ENCODE measurements at regions not wholly inside any gene's neighbourhood (a gene's known extent, or its start where the extent isn't known, plus 50 kb on each side); places are given as distances from the start of the nearest gene placed in this dataset.

DNA sequence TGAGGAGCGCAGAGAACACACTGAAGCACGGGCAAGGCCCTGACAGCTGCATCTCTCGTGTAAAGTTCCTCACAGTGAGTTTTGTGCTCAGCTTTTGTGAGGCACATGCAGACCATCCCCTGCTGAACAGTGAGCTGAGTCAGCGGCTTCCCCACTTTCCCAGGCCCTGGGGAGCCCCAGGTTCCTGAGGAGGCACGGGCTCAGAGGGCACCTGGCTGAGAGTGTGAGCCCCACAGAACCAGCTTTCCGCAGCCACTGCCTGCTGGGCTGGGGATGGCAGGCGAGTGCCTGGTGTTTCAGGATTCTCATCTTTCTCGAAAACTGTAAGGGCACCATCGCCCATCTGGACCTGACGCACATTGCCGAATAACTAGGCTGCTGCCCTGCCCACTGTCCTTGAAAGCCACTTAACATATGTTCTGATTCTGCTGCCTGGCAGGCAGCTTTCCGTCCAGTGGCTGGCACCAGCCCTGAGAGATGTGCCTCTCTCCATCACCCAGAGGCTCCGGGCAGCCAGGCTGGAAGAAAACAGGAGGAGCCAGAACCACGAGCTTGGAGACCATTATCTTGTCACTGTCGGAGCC is 266.7 kb upstream of the FOXF1 start:
- Histone ChIP-seq H3K36me3 (ENCODE audit: control insufficient read depth, insufficient read depth, low read length) (no peaks in the 10 kb centered on the region), H3K4me3 (replicated peaks; ENCODE audit: low read depth, low read length) (no peak overlapping the region), H3K27me3 (replicated peaks; ENCODE audit: control insufficient read depth, insufficient read depth, low read length) (peaks cover 2% of the 10 kb centered on the region)
- DNase-seq (ENCODE audit: extremely low read depth, insufficient read length) = no peak
- TF ChIP-seq CTCF (IDR thresholded peaks at IDR 0.05; ENCODE audit: insufficient read depth, low read length, poor library complexity, severe bottlenecking) = no peak

DNA sequence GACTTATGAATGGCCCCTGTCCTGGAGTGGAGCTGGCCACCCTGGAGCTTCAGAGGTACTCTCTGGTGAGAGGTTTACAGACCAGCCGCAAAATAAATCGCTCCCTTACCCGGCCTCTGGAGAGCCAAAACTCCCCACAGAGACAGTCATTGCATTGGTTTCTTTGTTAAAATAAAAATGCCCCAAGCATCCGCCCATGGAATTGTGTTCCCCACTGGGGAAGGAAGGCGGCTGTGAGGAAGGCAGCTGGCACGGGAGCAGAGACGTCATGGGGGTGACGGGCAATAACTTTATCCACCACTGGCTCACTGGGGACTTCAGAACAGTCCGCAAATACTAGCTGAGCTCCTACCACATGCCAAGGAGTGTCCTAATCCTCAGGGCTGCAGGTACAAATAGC is 266.2 kb upstream of the FOXF1 start:
- Histone ChIP-seq H3K27me3 (replicated peaks; ENCODE audit: control insufficient read depth, insufficient read depth, low read length) (peaks cover 2% of the 10 kb centered on the region), H3K36me3 (ENCODE audit: control insufficient read depth, insufficient read depth, low read length) (no peaks in the 10 kb centered on the region), H3K4me3 (replicated peaks; ENCODE audit: low read depth, low read length) (no peak overlapping the region)
- TF ChIP-seq CTCF (IDR thresholded peaks at IDR 0.05; ENCODE audit: insufficient read depth, low read length, poor library complexity, severe bottlenecking) = no peak
- DNase-seq (ENCODE audit: extremely low read depth, insufficient read length) = no peak

DNA sequence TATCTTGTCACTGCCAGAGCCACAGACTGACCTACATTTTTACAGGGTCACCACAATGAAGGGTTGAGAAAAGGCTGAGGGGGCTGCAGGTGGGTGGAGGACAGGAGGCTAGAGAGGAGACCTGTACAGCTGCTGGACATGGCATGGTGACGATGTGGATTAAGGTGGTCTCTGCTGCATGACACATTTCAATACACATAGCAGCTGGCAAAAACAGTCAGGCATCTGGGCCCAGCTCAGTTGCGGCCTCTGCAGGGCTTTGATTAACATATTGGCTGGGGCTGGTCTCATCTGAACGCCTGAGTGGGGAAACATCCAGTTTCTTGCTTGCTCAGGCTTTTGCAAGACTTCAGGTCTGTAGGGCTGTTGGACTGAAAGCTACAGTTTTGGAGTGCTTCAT is 265.4 kb upstream of the FOXF1 start:
- no peak for TF ChIP-seq CTCF (IDR thresholded peaks at IDR 0.05; ENCODE audit: insufficient read depth, low read length, poor library complexity, severe bottlenecking)
- Histone ChIP-seq H3K4me3 (replicated peaks; ENCODE audit: low read depth, low read length) (no peak overlapping the region), H3K27me3 (replicated peaks; ENCODE audit: control insufficient read depth, insufficient read depth, low read length) (peaks cover 2% of the 10 kb centered on the region), H3K36me3 (ENCODE audit: control insufficient read depth, insufficient read depth, low read length) (no peaks in the 10 kb centered on the region)
- DNase-seq (ENCODE audit: extremely low read depth, insufficient read length) = no peak

- Histone ChIP-seq H3K36me3 (ENCODE audit: control insufficient read depth, insufficient read depth, low read length) (no peaks in the 10 kb centered on the region), H3K27me3 (replicated peaks; ENCODE audit: control insufficient read depth, insufficient read depth, low read length) (peaks cover 2% of the 10 kb centered on the region), H3K4me3 (replicated peaks; ENCODE audit: low read depth, low read length) (no peak overlapping the region)
- no peak for DNase-seq (ENCODE audit: extremely low read depth, insufficient read length)
- TF ChIP-seq CTCF (IDR thresholded peaks at IDR 0.05; ENCODE audit: insufficient read depth, low read length, poor library complexity, severe bottlenecking) = no peak
Observed at GRCh38 chr16:86245351-86245750, 265.0 kb upstream of the FOXF1 start.

DNA sequence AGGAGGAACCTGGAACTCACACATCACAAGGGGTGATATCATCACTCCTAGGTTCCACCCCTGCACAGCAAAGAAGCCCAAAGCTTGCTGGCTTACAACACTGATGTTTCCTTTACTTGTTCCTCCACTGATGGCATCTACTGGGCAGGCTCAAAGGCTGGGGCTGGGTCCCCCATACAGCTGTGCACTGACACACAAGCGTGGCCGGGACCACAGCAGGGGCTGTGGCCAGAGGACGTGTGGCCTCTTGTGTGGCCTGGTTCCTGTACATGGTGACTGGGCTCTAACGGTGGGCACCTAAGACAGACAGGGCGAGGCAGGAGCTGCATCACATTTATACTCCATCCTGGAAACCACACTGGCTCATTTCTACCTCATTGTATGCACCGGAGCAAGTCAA is 264.4 kb upstream of the FOXF1 start:
- DNase-seq (ENCODE audit: extremely low read depth, insufficient read length) = no peak
- Histone ChIP-seq H3K27me3 (replicated peaks; ENCODE audit: control insufficient read depth, insufficient read depth, low read length) (peaks cover 2% of the 10 kb centered on the region), H3K36me3 (ENCODE audit: control insufficient read depth, insufficient read depth, low read length) (no peaks in the 10 kb centered on the region), H3K4me3 (replicated peaks; ENCODE audit: low read depth, low read length) (no peak overlapping the region)
- TF ChIP-seq CTCF (IDR thresholded peaks at IDR 0.05; ENCODE audit: insufficient read depth, low read length, poor library complexity, severe bottlenecking) = no peak

GRCh38 chr16:86248310-86248905 is 261.9 kb upstream of the FOXF1 start:
- no peak overlapping the region for H3K4me3 ChIP-seq (replicated peaks; ENCODE audit: low read depth, low read length)
- DNase-seq (ENCODE audit: extremely low read depth, insufficient read length) = no peak
- H3K36me3 ChIP-seq (ENCODE audit: control insufficient read depth, insufficient read depth, low read length) = no peaks in the 10 kb centered on the region
- no peaks in the 10 kb centered on the region for H3K27me3 ChIP-seq (replicated peaks; ENCODE audit: control insufficient read depth, insufficient read depth, low read length)
- no peak for TF ChIP-seq CTCF (IDR thresholded peaks at IDR 0.05; ENCODE audit: insufficient read depth, low read length, poor library complexity, severe bottlenecking)

Measured in GM06990 (cell line).